ENCODE measurements at regions not wholly inside any gene's neighbourhood (a gene's known extent, or its start where the extent isn't known, plus 50 kb on each side); places are given as distances from the start of the nearest gene placed in this dataset.
A peak's percentile ranks its signal among the peaks of the same experiment; 100 is the strongest.
"Not testable (repeated sequence)": the region's sequence is repeated elsewhere in the genome, so short reads cannot be mapped to it uniquely, and the experiment has no call there.

DNA sequence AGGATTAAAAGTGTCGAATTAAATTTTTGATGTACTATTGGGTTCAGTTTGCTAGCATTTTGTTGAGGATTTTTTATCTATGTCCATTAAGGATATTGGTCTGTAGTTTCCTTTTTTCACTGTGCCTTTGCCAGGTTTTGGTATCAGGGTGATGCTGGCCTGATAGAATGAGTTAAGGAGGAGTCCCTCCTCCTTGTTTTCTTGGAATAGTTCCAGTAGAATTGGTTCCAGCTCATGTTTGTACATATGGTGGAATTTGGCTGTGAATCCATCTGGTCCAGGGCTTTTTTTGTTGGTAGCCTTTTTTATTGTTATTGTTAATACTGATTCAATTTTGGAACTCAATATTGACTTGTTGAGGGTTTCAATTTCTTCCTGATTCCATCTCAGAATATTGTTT is 141.8 kb downstream of the SIM1 start:
- no peak for DNase-seq (ENCODE audit: low spot score)

DNA sequence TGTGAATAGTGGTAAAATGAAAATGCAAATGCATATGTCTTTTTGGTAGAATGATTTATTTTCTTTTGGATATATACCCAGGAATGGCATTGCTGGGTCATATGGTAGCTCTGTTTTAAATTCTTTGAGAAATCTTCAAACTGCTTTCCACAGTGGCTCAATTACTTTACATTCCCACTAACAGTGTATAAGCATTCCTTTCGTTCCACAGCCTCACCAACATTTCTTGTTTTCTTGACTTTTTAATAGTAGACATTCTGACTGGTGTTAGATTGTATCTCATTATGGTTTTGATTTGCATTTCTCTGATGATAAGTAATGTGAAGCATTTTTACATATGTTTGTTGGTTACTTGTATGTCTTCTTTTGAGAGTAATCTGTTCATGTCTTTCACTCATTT is 144.0 kb downstream of the SIM1 start:
- no peak for DNase-seq (ENCODE audit: low spot score)

- no peak for DNase-seq (ENCODE audit: low spot score)
These were observed 147.7 kb downstream of the SIM1 start for GRCh38 chr6:100317031-100317430.

DNA sequence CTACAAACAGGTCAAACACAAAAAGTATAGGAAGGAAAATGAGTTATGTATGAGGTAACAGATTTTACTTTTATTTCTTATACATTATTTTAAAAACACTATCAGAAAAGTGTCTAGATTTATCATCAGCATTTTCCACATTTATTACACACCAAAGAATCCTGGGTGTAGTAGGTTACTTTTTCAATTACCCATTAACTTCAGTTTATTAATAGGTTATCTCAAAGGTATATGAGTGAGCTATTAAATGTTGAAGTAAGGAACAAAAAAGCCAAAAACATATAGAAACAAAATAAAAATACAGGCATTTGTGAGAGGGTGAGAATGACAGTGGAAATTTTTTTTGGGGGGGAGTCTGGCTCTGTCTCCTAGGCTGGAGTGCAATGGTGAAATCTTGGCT is 150.5 kb downstream of the SIM1 start:
- no peak for DNase-seq (ENCODE audit: low spot score)

GRCh38 chr6:100311707-100312251 is 152.9 kb downstream of the SIM1 start:
- DNase-seq (ENCODE audit: low spot score) = no peak

- no peak for DNase-seq (ENCODE audit: low spot score)
These were observed 155.5 kb downstream of the SIM1 start for GRCh38 chr6:100309174-100309573.

DNA sequence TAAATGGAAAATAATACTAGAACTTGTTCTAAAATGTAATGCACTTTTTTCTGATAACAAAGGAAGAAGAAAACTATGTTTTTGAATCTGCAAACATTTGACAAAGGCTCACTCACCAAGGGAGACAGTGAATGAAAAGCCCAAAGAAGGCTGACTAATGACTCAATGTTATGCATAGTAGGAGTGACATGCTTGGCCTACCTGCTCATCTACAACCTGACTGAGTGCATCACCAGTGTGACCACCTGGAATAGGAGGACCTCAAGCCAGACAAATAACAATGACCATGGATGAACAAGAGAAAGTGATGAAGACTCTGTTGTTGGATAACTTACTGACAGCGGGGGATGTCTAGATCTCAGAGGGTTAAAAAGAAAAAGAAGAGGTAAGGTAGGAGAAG is 157.2 kb downstream of the SIM1 start:
- no peak for DNase-seq (ENCODE audit: low spot score)

- DNase-seq (ENCODE audit: low spot score) = no peak
These were observed 159.4 kb downstream of the SIM1 start for GRCh38 chr6:100305209-100305869.

DNA sequence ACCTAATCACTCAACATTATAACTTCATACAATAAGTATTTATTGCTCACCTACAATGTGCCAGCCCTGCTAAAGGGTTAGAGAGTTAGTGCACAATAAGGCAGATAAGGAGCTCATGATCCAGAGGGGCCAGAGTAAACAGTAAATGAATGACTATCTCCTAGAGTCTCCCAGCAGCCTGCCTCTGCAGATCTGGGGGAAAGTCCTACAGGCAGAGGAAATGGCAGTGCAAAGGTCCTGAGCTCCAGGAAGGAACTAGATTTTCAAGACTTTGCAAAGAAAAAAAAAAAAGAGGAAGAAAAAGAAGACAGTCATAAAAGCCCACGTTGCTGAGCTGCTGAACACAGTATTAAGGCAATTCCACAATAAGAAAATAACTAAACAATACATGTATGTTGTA is 160.1 kb downstream of the SIM1 start:
- no peak for DNase-seq (ENCODE audit: low spot score)

- no peak for DNase-seq (ENCODE audit: low spot score)
These were observed 163.0 kb downstream of the SIM1 start for GRCh38 chr6:100301731-100302130.

DNA sequence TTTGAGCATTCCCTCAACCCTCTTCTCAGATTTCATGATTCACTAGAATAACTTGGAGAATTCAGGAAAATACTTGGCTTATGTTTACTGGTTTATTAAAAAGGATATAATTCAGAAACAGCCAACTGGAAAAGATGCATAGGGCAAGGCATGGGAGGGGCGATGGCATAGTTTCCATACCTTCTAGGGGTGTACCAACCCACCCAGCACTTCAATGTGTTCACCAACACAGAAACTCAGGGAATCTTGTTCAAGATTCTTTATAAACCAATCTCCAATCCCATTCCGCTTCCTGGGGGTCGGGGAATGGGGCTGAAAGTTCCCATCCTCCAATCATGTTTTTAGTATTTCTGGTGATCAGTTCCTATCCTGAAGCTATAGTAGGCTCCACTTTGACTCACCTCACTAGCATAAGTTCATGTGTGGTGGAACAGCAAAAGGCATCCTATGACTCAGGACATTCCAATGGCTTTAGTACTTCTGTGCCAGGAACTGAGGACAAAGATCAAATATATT is 164.4 kb downstream of the SIM1 start:
- DNase-seq (ENCODE audit: low spot score) = no peak

- no peak for DNase-seq (ENCODE audit: low spot score)
These were observed 167.7 kb downstream of the SIM1 start for GRCh38 chr6:100296810-100297544.

DNA sequence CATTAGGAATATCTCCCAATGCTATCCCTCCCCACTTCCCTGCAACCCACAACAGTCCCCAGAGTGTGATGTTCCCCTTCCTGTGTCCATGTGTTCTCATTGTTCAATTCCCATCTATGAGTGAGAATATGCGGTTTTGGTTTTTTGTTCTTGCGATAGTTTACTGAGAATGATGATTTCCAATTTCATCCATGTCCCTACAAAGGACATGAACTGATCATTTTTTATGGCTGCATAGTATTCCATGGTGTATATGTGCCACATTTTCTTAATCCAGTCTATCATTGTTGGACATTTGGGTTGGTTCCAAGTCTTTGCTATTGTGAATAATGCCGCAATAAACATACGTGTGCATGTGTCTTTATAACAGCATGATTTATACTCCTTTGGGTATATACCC is 169.5 kb downstream of the SIM1 start:
- DNase-seq (ENCODE audit: low spot score) = not testable (repeated sequence)

GRCh38 chr6:100289285-100289684 is 175.4 kb downstream of the SIM1 start:
- DNase-seq (ENCODE audit: low spot score) = no peak

DNA sequence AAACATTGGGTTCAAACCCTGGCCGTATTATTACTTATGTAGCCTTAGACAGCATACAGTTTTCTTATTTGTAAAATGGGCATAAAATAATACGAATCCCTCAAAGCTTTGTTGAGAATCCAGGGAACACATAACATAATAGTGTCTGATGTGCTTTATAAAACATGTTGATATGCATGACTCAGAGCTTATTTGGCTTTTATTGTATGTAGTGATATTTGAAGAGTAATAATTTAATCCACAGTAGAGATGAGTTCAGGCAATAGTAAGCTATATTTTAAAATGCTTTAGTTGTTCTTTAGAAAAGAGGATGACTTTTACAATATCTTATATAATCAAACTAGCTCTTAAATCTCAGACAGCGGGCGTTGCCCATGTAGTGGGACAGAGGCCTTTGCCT is 176.4 kb downstream of the SIM1 start:
- DNase-seq (ENCODE audit: low spot score) = no peak

DNA sequence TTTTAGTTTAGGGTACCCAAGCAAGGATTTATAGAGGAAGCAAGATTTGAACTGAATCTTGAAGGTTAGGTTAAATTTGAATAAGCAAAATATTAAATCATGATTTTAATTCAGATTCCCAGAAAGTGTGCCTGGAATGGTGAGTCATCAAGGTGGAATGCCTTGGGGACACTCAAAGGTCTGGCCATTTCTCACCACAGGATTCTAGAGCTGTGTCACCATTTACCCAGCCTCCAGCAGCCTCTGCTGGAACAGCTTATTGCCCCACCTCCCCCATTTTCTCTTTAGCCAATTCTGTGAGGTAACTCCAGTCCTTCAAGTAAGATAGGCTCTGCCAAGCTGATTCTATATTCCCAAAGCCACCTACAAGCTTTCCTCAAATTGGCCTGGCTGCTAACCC is 181.4 kb downstream of the SIM1 start:
- DNase-seq (ENCODE audit: low spot score) = peak; percentile 45

DNA sequence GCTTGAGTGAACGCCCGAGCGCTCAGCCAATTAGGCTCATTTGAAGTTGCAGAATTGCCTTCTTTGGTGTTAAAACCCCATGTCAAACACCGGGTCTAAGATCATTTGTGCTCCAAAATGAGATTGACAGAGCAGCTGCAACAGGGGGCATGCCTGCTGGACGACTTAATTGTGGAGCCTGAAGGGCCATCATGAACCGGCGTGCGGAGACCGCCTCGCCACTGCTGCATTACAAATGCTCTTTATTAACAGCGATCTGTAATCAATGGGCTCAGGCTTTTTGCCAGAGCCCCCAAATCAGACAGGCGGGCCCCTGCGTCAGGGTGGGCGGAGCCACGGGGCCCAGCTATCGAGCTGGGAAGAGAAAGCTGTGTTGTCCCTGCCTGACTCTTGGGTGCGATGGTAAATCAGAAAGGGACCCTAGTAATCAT is 183.2 kb downstream of the SIM1 start:
- peak; percentile 63 for DNase-seq (ENCODE audit: low spot score)

GRCh38 chr6:100276311-100277057 is 188.2 kb downstream of the SIM1 start:
- no peak for DNase-seq (ENCODE audit: low spot score)

GRCh38 chr6:100274147-100274546 is 190.6 kb downstream of the SIM1 start:
- DNase-seq (ENCODE audit: low spot score) = no peak

GRCh38 chr6:100271625-100272024 is 193.1 kb downstream of the SIM1 start:
- DNase-seq (ENCODE audit: low spot score) = no peak

- DNase-seq (ENCODE audit: low spot score) = no peak
These were observed 193.5 kb downstream of the SIM1 start for GRCh38 chr6:100271202-100271601.

DNA sequence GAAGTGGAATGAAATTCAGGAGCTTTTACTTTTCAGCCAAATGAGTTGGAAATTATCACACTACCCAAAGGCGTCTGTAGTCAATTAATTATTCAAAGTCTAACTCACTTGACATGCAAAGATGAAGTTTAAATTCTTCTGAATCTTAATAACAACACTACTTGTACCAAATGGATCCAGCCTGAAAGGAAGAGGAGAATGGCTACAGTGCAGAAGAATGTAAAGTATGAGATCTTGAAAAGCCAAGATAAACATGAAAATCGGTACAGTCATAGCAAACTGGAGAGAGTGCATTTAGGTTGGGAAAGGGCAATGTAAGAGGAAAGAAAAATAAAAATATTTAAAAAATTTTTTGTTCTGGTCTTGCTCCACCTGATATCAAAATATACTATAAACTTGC is 195.5 kb downstream of the SIM1 start:
- DNase-seq (ENCODE audit: low spot score) = no peak

DNA sequence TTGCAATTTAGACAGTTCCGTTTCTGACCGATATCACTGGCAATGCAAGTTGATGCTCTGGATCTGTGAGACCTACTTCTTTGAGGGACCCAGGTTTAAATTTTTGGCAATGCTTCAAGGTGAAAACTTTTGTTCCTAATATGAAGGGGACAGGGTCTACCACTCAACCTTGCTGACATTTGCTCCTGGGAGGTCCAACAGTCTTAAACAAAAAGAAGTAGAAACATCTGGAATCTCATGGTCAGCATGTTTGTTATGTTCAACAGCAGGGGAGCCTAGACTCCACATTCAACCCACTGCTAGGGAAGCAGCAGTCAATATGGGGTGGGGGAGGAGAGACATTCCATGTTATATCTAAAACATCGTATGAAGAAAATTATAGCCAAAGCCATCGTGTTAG is 196.4 kb downstream of the SIM1 start:
- peak; percentile 20 for DNase-seq (ENCODE audit: low spot score)

Data from iPS-NIHi11 (cell line).